GM20431 (cell line): ENCODE measurements at regions not wholly inside any gene's neighbourhood (a gene's known extent, or its start where the extent isn't known, plus 50 kb on each side); places are given as distances from the start of the nearest gene placed in this dataset.

Experiments used
- in situ Hi-C: fragments of 300-500 bp; cut with MseI, MboI; formaldehyde crosslinking; loops from one replicate; pipeline ENCODE4 v1.15.0; 2020; ENCODE audit warnings: low sequenced_read_pairs; ENCODE audit not compliant: unreplicated experiment

DNA sequence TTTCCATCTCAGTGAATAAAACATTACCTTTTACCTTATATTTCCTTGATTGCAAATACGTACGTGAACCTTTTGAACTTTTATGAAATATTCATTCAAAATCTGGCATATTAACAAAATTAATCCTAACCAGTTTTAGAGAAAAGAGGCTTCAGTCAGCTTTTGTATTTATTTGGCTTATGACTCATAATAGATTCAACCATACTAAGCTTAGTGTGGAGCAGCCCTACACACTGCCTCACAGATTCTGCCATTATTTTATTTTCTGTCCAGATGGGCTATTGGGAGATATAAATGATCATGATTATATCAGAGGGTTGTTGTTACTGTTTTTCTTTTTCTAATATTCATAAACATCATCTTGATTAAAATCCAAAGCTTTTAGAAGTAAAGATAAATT lies 325.5 kb downstream of the GPR37 start:
- in situ Hi-C loops, result no loop called here

DNA sequence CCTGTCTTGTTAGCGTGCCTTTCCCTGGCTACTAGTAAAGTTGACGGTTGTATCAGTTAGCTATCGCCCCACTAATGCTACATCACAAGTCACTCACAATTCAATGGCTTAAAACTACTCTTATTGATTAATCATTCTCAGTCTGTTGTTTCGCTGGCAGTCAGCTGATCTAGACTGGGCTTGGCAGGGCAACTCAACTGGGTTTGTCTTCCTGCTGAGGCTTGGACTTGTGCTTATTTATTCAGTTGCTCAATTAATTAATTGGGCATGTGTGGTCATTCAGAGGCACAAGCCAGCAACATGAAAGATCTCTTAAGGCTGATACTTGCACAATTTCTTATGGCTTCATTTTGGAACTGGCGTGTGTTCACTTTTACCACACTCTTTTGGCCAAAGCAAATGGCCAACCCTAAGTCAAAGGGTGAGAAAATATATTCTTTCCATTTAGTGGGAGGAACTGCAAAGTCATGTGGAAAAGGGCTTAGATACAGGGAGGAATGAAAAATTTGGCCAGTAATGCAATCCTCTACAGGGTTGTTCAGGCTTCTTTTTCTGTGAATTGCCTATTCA lies 333.5 kb downstream of the GPR37 start:
- in situ Hi-C loops, result no loop called here

DNA sequence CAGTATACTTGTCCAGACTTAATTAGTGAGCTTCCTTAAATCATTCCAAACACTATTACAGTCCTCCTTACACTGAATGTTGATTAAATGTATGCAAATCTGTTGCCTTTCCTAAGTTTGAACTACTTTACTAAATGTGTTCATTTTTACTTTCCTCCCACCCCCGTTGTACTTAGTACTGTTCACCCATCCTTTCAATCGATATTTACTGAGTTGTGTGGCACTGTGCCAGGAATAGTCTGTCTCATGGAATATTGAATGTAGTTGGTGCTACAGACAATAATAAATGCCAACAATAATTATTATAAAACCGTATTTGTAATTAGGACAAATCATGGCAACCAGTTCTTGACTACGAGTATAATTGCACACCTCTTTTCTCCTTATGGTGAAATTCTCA lies 335.7 kb downstream of the GPR37 start:
- in situ Hi-C loops, result no loop called here

DNA sequence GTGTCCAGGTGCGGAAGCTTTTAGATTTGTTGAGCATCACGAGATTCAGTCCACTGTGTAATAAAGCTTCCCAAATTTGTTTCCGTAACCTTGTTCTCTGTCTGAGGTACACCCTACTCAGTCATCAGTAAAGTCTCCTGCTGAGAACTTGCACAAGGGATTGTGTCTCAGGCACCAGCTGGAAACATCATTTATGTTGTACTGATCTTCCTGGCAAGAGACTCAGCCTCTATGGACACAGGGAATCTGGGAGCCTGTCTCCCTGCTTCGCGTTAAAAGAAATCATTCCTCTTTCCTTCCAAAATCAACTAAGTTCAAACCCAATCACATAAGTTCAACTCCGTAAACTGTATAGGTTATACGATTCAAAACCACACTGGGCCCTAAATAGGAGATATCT lies 336.8 kb downstream of the GPR37 start:
- in situ Hi-C loops, result no loop called here

DNA sequence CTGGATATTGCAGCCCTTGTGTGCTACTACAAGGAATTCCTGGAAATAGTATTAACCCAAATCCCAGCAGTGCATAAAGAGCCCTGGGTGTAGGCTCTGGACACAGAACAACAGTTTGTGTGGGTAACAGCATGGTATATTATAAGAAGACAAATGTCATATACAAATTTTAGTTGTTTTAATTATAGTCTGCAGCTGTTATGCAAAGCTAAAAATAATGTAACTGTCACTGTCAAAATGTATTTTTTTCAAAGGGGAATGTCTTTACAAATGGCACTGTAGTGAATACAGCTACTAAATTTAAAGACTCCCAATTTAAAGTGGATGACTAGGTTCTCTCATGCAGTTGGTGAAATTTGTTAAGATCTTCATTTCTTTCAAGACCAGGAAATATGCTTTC lies 339.0 kb downstream of the GPR37 start:
- in situ Hi-C loops, result no loop called here

DNA sequence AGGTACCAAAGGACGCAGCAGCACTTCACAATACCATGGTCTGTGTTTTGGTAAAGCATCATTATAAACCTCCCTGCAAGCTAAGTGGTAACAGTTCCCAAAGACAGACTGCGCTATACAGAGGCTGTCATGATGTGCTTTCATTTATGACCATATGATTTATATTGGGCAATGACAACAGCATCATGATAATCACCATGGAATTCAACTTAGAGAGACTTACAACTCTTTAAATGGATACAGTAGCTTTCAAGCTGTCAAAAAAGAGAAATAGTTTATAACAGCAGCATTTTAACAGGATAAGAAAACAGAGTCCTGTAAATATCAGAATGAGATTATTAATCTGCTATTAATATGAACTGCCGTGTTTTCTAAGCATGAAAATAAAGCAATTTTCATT lies 341.7 kb downstream of the GPR37 start:
- in situ Hi-C loops, result no loop called here

DNA sequence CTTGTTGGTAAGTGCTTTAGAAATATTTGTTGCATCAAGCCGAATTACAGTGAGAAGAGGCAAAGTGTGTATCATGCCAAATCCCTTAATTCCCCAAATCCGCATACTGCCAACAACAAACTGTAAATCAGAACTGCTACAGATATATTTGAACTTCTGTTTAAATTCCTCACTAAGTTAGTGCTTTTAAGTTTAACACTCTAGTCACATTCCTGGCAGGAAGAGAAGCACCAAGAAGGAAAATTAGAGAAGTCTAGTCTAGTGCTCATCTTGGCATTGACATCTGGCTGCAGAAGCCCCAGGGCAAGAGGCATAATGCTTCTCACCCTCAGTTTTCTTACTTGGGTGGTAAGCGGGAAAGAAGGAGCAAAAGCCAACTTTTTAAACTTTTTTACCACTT lies 343.5 kb downstream of the GPR37 start:
- in situ Hi-C loops, result no loop called here

DNA sequence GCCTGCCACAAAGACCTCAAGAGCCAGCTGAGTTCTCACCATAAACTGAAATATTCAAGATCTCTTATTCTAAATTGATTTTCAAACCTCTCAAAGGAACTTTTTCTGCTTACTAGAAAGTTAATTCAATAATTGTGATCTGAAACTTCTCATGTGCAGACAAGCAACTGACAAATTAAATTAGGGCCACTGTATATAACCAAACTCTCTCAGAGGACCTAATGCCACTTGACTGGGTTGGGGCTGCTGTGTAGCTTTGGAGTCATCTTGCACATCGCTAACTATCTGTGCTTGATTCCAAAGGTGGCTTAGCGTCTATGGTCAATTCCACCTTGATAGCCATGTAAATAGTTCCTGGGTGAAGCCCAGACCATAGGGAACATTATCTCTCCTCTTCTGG lies 345.2 kb downstream of the GPR37 start:
- in situ Hi-C loops, result no loop called here

DNA sequence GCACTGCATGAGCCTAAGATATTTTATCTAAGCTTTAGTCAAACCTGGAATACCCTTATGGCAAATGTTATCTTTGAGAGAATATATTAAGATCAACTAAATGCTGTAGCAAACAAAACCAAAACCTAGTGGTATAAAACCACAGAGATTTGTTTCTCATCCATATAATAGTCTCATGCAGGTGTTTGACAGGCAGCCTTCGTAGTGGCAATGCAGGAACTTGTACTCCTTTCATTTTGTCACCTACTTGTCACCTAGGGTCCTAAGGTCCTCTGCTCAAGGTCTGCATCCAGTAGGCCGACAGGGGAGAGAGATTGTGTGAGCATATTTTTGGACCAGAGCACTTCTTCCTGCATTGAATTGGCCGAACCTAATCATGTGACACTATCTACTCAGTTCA lies 352.6 kb downstream of the GPR37 start:
- in situ Hi-C loops, result no loop called here

DNA sequence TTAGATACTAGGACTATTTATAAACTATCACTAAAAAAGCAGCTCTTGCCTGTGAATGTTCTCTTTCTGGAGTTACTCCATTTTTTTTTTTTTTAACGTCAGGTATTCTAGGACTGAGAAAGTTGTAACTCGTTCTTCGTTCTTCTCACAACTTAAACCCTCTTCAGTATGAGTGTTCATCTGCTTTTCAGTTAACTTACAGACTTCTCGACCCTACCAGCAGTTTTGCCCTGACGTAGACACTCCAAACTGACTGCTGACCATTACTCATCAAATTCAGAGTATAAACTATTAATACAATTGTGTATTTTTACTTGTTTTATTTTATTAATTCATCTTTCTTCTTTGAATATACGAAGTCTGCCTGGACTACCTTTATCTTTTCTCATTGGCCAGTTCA lies 353.1 kb downstream of the GPR37 start:
- in situ Hi-C loops, result no loop called here

DNA sequence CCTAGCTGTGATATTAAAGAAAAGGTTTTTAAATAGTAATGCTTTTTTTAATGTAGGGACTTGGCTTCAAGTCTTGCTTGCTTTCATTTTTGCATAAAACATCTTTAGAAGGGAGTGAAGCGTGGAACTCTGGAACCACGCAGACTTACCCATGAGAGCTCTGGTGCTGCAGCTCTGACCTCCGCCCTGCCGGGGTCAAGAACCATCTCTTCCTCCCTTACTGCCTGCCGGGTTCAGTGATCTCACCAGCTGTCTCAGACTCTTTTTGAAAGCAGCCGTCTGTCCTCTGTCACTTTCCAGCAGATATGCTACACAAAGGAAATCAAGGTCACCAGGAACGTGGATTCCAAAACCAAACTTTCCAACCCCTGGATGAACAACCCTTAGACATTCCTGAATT lies 353.8 kb downstream of the GPR37 start:
- in situ Hi-C loops, result no loop called here

DNA sequence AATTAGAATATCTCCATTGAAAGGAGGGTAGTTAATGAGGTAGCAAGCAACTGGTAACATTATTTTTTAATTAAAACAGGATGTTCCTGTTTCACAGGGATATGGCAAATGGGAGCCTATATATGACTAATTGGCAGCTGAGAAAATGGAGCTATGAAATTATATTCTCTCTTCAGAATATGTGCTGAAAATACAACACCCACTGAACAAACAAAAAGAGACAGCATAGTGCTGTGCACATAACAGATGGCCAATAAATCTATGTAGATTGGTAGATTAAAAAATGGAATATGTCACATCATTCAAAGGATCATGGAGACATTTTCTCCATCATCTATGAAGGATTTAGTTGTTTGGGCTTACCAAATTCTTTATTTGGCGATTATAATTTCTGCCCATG lies 362.0 kb downstream of the GPR37 start:
- in situ Hi-C loops, result no loop called here

DNA sequence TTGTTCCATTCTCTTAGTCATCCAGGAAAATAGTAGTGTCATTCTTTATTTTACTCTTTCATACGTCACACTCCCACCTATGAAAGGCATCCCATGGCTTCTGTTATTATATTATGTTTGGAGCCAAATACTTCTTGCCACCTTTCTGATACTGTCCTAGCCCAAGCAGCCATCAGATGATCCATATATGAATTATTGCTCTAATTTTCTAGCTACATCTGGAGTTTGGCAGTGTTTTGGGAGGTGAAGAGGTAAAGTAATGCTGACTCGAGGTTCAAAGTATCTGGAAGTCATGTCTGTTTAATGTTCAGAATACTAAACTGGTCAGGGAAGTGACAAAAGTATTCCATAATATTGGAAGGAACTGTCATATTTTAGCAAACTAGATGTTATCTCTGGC lies 362.5 kb downstream of the GPR37 start:
- in situ Hi-C loops, result no loop called here

DNA sequence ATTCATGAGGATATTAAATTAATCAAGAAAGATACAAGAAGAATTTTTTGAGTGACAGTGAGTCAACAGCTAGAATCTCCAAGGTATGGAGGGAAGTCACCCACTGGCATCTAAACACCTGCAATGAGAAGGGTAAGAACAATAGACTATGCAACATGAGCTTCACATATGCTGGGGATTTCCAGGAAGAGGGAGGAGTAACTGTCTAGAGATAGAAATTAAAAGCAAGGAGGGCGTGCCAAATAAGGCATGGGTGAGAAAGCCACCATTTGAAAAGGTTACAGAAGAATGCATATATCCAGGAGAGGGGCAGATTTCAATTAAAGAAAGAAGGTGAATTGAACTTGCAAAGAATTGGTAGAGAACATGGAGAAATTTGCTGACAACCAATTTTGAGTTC lies 365.7 kb downstream of the GPR37 start:
- in situ Hi-C loops, result no loop called here

DNA sequence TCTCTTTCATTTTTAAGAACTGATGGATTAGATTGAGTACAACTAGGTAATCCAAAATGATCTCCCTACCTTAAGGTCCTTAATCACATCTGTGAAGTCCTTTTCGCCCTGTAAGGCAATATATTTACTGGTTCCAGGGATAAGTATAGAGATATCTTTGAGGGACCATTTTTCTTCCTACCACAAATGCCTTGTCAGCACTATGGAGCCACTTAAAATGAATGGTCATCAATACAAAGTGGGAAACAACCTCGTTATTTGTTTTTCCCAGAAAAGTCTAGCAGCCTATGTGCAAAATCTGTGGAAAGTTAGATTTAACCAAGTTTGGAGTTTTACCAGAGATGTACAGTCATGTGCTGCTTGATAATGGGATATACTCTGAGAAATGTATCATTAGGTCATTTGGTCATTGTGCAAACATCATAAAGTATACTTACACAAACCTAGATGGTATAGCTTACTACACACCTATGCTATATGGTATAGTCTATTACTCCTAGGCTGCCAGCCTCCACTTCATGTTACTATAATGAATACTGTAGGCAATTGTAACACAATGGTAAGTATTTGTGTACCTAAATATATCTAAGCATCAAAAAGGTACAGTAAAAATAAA lies 366.2 kb upstream of the TMEM229A start:
- in situ Hi-C loops, result no loop called here

DNA sequence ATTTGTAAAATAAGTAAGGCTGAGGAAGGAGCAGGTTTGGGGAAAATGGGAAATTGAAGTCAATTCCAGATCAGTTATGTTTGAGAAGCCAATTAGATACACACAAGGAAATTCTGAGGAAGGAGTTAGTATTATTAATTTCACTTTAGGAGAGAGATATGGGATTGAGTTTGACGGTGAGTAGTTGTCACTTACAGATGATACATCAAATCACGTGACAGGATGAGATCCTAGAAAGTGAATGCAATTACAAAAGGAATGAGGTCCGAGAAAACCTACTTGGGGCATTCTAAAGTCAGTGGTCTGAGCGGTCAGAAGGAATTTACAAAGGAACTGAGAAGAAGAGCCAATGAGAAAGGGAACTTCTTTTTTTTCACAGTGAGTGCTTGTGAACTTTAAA lies 364.3 kb upstream of the TMEM229A start:
- in situ Hi-C loops, result no loop called here

DNA sequence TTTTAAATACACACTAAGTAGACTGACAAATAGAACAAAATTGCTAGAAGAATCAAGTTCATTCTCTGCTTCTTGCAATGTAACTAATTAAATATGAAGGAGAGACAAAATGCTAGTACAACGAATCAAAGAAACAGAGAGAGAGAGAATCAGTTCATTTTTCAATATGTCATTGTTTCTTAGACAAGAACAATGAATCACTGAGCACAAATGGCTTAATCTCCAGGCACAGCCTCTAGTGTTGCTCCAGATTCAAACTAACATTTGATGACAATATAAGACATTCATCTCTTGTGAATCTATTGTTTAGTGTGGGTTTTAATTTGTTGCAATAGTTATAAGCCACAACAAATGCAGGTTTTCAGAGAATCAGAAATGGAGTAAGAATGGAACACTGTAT lies 357.4 kb upstream of the TMEM229A start:
- in situ Hi-C loops, result no loop called here

DNA sequence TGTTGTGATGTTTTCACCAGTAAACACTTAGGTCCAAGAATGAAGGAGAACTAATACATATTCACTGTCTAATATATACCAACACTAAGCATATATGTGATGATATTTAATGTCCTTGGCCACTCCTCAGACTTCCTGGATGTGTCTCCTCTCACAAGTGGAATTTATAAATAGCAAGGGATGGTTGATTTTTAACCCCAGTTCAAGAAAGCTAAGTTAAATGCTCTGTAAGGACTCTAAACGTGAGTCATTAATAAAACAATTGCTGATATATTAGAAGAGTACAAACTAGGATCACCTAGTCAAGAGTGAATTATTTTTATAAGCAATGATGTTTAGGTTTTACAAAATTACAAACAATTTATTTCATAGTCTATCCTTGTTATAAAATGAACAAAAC lies 355.9 kb upstream of the TMEM229A start:
- in situ Hi-C loops, result no loop called here

DNA sequence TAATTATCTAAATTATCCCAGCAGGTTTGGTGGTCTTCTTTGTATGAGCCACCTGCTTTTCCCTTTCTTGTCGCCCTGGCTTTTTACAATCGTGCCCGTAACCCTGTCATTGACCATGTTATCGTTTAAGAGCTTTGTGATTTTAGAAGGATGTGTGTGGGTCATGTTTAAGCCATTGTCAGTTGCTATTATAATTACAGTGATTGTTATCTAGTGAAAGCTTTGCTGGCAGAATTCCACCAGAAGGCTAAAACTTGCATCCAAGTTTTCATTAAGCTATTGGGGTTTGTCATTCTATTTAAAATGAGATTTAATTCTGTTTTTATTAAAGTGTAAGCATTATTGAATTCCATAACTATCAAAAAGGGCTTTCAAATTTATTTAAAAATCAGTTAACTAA lies 354.2 kb upstream of the TMEM229A start:
- in situ Hi-C loops, result no loop called here

DNA sequence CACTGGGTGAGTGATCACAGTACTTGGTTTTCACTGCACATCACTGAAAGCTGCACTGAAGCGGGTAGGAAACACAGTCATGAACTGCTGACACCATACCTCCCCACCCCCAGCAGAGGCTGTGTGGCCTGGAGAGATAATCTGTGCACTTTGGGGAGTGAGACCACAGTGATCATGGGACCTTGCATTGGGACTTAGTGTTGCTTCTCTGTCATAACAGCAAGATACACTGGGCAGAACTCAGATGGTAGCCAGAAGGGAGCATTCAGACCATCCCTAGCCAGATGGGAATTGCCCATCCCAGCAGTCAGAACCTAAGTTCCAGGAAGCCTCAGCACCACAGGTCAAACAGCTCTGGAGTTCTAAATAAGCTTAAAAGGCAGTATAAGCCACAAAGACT lies 346.4 kb upstream of the TMEM229A start:
- in situ Hi-C loops, result no loop called here

DNA sequence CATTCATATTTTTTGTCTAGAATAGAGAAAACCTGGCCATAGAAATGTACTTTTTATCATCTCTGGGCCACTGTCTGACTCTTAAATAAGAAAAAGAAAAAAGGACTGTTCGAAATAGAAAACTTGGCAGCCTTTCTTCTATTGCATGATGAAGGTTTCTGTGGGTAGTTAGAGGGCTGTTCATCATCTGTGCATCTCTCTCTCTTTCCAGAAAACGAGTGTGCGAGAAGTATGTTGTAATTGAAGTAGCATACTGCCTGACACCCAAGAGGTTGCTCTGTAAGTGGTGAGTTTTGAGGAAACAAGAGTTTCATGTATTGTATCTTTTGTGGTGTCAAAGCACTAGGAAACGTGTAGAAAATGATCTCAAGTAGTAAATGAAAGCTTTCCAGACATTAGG lies 343.2 kb upstream of the TMEM229A start:
- in situ Hi-C loops, result no loop called here

DNA sequence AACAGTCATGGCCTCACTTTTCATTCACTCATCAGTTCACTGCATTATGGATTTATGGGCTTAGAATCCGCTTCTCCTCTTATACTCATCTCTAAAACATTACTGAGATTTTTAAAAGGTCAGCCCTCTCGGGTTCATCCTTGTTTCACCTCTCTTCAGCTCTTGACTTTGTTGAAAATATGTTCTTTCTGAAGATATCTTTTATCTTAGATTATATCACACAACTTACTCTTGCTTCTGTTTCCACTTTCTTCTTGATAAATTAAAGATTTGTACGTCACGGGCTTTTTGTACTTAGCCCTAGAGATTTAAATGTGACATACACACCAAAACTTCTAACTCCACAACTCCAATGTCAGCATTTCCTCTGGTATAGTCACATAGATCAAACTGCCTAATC lies 342.5 kb upstream of the TMEM229A start:
- in situ Hi-C loops, result no loop called here

DNA sequence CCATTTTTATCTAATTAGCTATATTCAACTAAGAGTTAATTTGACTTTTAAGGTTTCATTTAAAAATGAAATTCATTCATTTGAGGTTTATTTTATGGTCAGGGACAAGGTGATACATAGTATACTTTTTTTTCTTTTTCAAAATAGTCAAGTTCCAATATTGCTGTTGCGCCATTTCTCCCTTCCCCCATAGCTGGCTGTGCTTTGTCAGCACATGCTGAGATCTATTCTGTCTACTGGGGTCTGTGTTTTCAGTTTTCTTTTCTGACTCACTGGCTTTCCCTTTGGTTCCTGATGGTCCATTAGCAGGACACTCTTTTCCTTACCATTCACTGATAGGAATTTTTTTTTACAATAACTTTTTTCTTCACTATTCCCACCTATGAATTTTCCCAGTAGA lies 336.4 kb upstream of the TMEM229A start:
- in situ Hi-C loops, result no loop called here
